HG03280 (cell line): ENCODE measurements at regions not wholly inside any gene's neighbourhood (a gene's known extent, or its start where the extent isn't known, plus 50 kb on each side); places are given as distances from the start of the nearest gene placed in this dataset.
A peak's percentile ranks its signal among the peaks of the same experiment; 100 is the strongest.
"Not testable (repeated sequence)": the region's sequence is repeated elsewhere in the genome, so short reads cannot be mapped to it uniquely, and the experiment has no call there.

ENCODE experiments used
- ATAC-seq: cut with Tn5 transposase; IDR thresholded peaks from one replicate; pipeline ENCODE4 v1.9.1; 2021; ENCODE audit warnings: mild to moderate bottlenecking, moderate library complexity; ENCODE audit not compliant: unreplicated experiment

- not testable (repeated sequence) for ATAC-seq
These were observed 95.5 kb upstream of the PLEKHM1 start for GRCh38 chr17:45585794-45586650.

- not testable (repeated sequence) for ATAC-seq
These were observed 96.1 kb upstream of the PLEKHM1 start for GRCh38 chr17:45586651-45586934.

- peak; percentile 47 for ATAC-seq
These were observed 102.0 kb upstream of the PLEKHM1 start for GRCh38 chr17:45592433-45592923.

- ATAC-seq, result not testable (repeated sequence)
These were observed 105.8 kb upstream of the PLEKHM1 start for GRCh38 chr17:45596347-45596746.

- ATAC-seq, result not testable (repeated sequence)
These were observed 109.8 kb upstream of the PLEKHM1 start for GRCh38 chr17:45600052-45601012.

GRCh38 chr17:45601013-45601412 is 110.5 kb upstream of the PLEKHM1 start:
- ATAC-seq, result not testable (repeated sequence)

GRCh38 chr17:45601605-45602539 is 111.4 kb upstream of the PLEKHM1 start:
- not testable (repeated sequence) for ATAC-seq

GRCh38 chr17:45605751-45606150 is 115.2 kb upstream of the PLEKHM1 start:
- not testable (repeated sequence) for ATAC-seq

- ATAC-seq, result peak; percentile 99
These were observed 129.5 kb upstream of the PLEKHM1 start for GRCh38 chr17:45619984-45620405.

- ATAC-seq, result peak; percentile 50
These were observed 129.9 kb upstream of the PLEKHM1 start for GRCh38 chr17:45620468-45620867.

- ATAC-seq, result not testable (repeated sequence)
These were observed 130.6 kb upstream of the PLEKHM1 start for GRCh38 chr17:45621087-45621486.

- ATAC-seq, result not testable (repeated sequence)
These were observed 131.8 kb upstream of the PLEKHM1 start for GRCh38 chr17:45622295-45622694.

GRCh38 chr17:45628019-45628418 is 137.5 kb upstream of the PLEKHM1 start:
- ATAC-seq, result no peak

- ATAC-seq, result no peak
These were observed 141.4 kb upstream of the PLEKHM1 start for GRCh38 chr17:45631941-45632340.

GRCh38 chr17:45639297-45639849 is 144.7 kb upstream of the CRHR1 start:
- no peak for ATAC-seq

- no peak for ATAC-seq
These were observed 143.8 kb upstream of the CRHR1 start for GRCh38 chr17:45640141-45640850.

- no peak for ATAC-seq
These were observed 142.6 kb upstream of the CRHR1 start for GRCh38 chr17:45641541-45641940.

- no peak for ATAC-seq
These were observed 140.5 kb upstream of the CRHR1 start for GRCh38 chr17:45643591-45643990.

GRCh38 chr17:45644637-45645036 is 139.5 kb upstream of the CRHR1 start:
- not testable (repeated sequence) for ATAC-seq
